ENCODE measurements at regions not wholly inside any gene's neighbourhood (a gene's known extent, or its start where the extent isn't known, plus 50 kb on each side); places are given as distances from the start of the nearest gene placed in this dataset.

DNA sequence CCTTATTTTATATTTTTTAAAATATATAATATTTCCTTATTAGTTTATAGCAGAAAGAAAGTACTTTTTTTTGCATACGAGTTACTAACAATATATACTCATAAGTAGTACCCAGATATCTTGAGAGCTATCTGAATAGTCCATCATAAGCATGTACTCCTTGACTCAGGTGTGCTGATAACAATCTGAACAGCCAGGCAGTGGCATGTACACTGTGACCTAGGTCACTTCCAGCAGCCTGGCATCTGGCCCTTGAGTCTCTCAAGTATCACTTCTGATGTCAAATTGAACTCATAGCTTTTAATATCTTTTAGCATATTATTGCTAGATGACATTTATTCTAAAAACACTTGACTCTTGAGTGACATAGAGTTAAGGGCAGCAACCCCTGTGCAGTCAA is 1576.7 kb downstream of the SLITRK1 start:
- TF ChIP-seq CTCF (conservative IDR thresholded peaks at IDR 0.05; ENCODE audit: low read depth in 2 of 2) (no peak), EZH2 (IDR thresholded peaks at IDR 0.05; ENCODE audit: low read depth, unreplicated experiment) (no peak), POLR2AphosphoS5 (IDR thresholded peaks at IDR 0.05; ENCODE audit: low read depth) (no peak), EZH2phosphoT487 (IDR thresholded peaks at IDR 0.05; ENCODE audit: unreplicated experiment) (no peak)
- TF ChIP-seq, protein P1, sequence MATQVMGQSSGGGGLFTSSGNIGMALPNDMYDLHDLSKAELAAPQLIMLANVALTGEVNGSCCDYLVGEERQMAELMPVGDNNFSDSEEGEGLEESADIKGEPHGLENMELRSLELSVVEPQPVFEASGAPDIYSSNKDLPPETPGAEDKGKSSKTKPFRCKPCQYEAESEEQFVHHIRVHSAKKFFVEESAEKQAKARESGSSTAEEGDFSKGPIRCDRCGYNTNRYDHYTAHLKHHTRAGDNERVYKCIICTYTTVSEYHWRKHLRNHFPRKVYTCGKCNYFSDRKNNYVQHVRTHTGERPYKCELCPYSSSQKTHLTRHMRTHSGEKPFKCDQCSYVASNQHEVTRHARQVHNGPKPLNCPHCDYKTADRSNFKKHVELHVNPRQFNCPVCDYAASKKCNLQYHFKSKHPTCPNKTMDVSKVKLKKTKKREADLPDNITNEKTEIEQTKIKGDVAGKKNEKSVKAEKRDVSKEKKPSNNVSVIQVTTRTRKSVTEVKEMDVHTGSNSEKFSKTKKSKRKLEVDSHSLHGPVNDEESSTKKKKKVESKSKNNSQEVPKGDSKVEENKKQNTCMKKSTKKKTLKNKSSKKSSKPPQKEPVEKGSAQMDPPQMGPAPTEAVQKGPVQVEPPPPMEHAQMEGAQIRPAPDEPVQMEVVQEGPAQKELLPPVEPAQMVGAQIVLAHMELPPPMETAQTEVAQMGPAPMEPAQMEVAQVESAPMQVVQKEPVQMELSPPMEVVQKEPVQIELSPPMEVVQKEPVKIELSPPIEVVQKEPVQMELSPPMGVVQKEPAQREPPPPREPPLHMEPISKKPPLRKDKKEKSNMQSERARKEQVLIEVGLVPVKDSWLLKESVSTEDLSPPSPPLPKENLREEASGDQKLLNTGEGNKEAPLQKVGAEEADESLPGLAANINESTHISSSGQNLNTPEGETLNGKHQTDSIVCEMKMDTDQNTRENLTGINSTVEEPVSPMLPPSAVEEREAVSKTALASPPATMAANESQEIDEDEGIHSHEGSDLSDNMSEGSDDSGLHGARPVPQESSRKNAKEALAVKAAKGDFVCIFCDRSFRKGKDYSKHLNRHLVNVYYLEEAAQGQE (IDR thresholded peaks at IDR 0.05; ENCODE audit: unreplicated experiment) = no peak
- TF ChIP-seq, protein P2, sequence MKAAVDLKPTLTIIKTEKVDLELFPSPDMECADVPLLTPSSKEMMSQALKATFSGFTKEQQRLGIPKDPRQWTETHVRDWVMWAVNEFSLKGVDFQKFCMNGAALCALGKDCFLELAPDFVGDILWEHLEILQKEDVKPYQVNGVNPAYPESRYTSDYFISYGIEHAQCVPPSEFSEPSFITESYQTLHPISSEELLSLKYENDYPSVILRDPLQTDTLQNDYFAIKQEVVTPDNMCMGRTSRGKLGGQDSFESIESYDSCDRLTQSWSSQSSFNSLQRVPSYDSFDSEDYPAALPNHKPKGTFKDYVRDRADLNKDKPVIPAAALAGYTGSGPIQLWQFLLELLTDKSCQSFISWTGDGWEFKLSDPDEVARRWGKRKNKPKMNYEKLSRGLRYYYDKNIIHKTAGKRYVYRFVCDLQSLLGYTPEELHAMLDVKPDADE (IDR thresholded peaks at IDR 0.05) = no peak
